Activated naive CD8-positive, alpha-beta T cell treated with anti-CD3 and anti-CD28 coated beads, Interleukin-2, amount 10 ng/mL, durations not matched to agents 7 days and 5 days (primary cell): ENCODE measurements at regions not wholly inside any gene's neighbourhood (a gene's known extent, or its start where the extent isn't known, plus 50 kb on each side); places are given as distances from the start of the nearest gene placed in this dataset.

ENCODE experiments used
- ATAC-seq: fragments of 150-1000 bp; cut with Tn5 transposase; one replicate; pipeline ENCODE4 v1.10.0; 2021; ENCODE audit warnings: low read depth, moderate library complexity
- POLR2A ChIA-PET: fragments of 350-600 bp; sonication (Branson Sonifier 250); formaldehyde crosslinking; loops from one replicate; lab custom pipeline; 2021; ENCODE audit warnings: antibody characterized with exemption; lab: Charles Lee
- DNase-seq: peaks from one replicate; pipeline ENCODE4 v3.0.0; 2021
- H3K27ac Mint-ChIP-seq: one replicate; pipeline ENCODE4 v1.8.0; 2022; ENCODE audit warnings: mild to moderate bottlenecking, mixed read lengths
- H3K27me3 Mint-ChIP-seq: one replicate; pipeline ENCODE4 v1.8.0; 2022; ENCODE audit warnings: mild to moderate bottlenecking, moderate library complexity, mixed read lengths
- H3K36me3 Mint-ChIP-seq: one replicate; pipeline ENCODE4 v1.8.0; 2021; ENCODE audit warnings: mild to moderate bottlenecking, mixed read lengths
- H3K4me1 Mint-ChIP-seq: one replicate; pipeline ENCODE4 v1.8.0; 2021; ENCODE audit warnings: mixed read lengths
- H3K4me3 Mint-ChIP-seq: one replicate; pipeline ENCODE4 v1.8.0; 2022; ENCODE audit warnings: mild to moderate bottlenecking, moderate library complexity, mixed read lengths
- H3K9me3 Mint-ChIP-seq: one replicate; pipeline ENCODE4 v1.8.0; 2021; ENCODE audit warnings: mixed read lengths

GRCh38 chr7:159246702-159247480 is 102.2 kb upstream of the VIPR2 start:
- Mint-ChIP-seq H3K36me3 (no peaks in the 10 kb centered on the region), H3K4me1 (no peaks in the 10 kb centered on the region), H3K9me3 (no peaks in the 10 kb centered on the region), H3K27ac (no peak overlapping the region), H3K4me3 (no peak overlapping the region), H3K27me3 (peaks cover 13% of the 10 kb centered on the region)
- DNase-seq (no peak), ATAC-seq (no peak)
- POLR2A ChIA-PET: no interaction called here

- Mint-ChIP-seq H3K9me3 (no peaks in the 10 kb centered on the region), H3K27me3 (peaks cover 22% of the 10 kb centered on the region), H3K4me1 (no peaks in the 10 kb centered on the region), H3K36me3 (no peaks in the 10 kb centered on the region), H3K4me3 (no peak overlapping the region), H3K27ac (no peak overlapping the region)
- DNase-seq: no peak
- POLR2A ChIA-PET: no interaction called here
- ATAC-seq: no peak
These were observed 96.3 kb upstream of the VIPR2 start for GRCh38 chr7:159240962-159241361.

- no peak for DNase-seq
- POLR2A ChIA-PET: no interaction called here
- Mint-ChIP-seq H3K27me3 (peaks cover 16% of the 10 kb centered on the region), H3K4me3 (no peak overlapping the region), H3K9me3 (no peaks in the 10 kb centered on the region), H3K4me1 (no peaks in the 10 kb centered on the region), H3K36me3 (no peaks in the 10 kb centered on the region), H3K27ac (no peak overlapping the region)
- no peak for ATAC-seq
These were observed 94.4 kb upstream of the VIPR2 start for GRCh38 chr7:159239028-159239427.

- Mint-ChIP-seq H3K27me3 (peaks cover 13% of the 10 kb centered on the region), H3K9me3 (no peaks in the 10 kb centered on the region), H3K4me3 (no peak overlapping the region), H3K36me3 (no peaks in the 10 kb centered on the region), H3K27ac (no peak overlapping the region), H3K4me1 (no peaks in the 10 kb centered on the region)
- ATAC-seq (no peak), DNase-seq (no peak)
- POLR2A ChIA-PET: no interaction called here
These were observed 93.9 kb upstream of the VIPR2 start for GRCh38 chr7:159238541-159238940.

GRCh38 chr7:159237022-159237653 is 92.5 kb upstream of the VIPR2 start:
- Mint-ChIP-seq H3K27me3 (peaks cover 13% of the 10 kb centered on the region), H3K9me3 (no peaks in the 10 kb centered on the region), H3K36me3 (no peaks in the 10 kb centered on the region), H3K4me1 (no peaks in the 10 kb centered on the region), H3K4me3 (no peak overlapping the region), H3K27ac (no peak overlapping the region)
- DNase-seq (no peak), ATAC-seq (no peak)
- POLR2A ChIA-PET: no interaction called here

- no peak overlapping the region for H3K27ac Mint-ChIP-seq
- H3K4me1 Mint-ChIP-seq: no peaks in the 10 kb centered on the region
- H3K4me3 Mint-ChIP-seq: no peak overlapping the region
- H3K9me3 Mint-ChIP-seq: no peaks in the 10 kb centered on the region
- no peaks in the 10 kb centered on the region for H3K36me3 Mint-ChIP-seq
- POLR2A ChIA-PET: no interaction called here
- no peak for DNase-seq
- no peaks in the 10 kb centered on the region for H3K27me3 Mint-ChIP-seq
- ATAC-seq: no peak
These were observed 86.3 kb upstream of the VIPR2 start for GRCh38 chr7:159231017-159231416.

GRCh38 chr7:159229683-159230475 is 85.2 kb upstream of the VIPR2 start:
- DNase-seq: no peak
- no peak for ATAC-seq
- H3K4me1 Mint-ChIP-seq: no peaks in the 10 kb centered on the region
- POLR2A ChIA-PET: no interaction called here
- H3K27me3 Mint-ChIP-seq: peaks cover 2% of the 10 kb centered on the region
- no peak overlapping the region for H3K27ac Mint-ChIP-seq
- no peak overlapping the region for H3K4me3 Mint-ChIP-seq
- no peaks in the 10 kb centered on the region for H3K36me3 Mint-ChIP-seq
- no peaks in the 10 kb centered on the region for H3K9me3 Mint-ChIP-seq

GRCh38 chr7:159227433-159227832 is 82.8 kb upstream of the VIPR2 start:
- peaks cover 7% of the 10 kb centered on the region for H3K27me3 Mint-ChIP-seq
- POLR2A ChIA-PET: no interaction called here
- no peak for ATAC-seq
- H3K36me3 Mint-ChIP-seq: no peaks in the 10 kb centered on the region
- H3K9me3 Mint-ChIP-seq: no peaks in the 10 kb centered on the region
- no peak overlapping the region for H3K27ac Mint-ChIP-seq
- no peak overlapping the region for H3K4me3 Mint-ChIP-seq
- H3K4me1 Mint-ChIP-seq: no peaks in the 10 kb centered on the region
- no peak for DNase-seq

- POLR2A ChIA-PET: no interaction called here
- no peak for ATAC-seq
- H3K27ac Mint-ChIP-seq: no peak overlapping the region
- H3K27me3 Mint-ChIP-seq: peaks cover 10% of the 10 kb centered on the region
- H3K4me1 Mint-ChIP-seq: no peaks in the 10 kb centered on the region
- no peaks in the 10 kb centered on the region for H3K36me3 Mint-ChIP-seq
- no peak for DNase-seq
- no peaks in the 10 kb centered on the region for H3K9me3 Mint-ChIP-seq
- no peak overlapping the region for H3K4me3 Mint-ChIP-seq
These were observed 81.5 kb upstream of the VIPR2 start for GRCh38 chr7:159226011-159226702.

GRCh38 chr7:159218607-159219006 is 73.9 kb upstream of the VIPR2 start:
- no peak for DNase-seq
- Mint-ChIP-seq H3K4me1 (no peaks in the 10 kb centered on the region), H3K27me3 (peaks cover 6% of the 10 kb centered on the region), H3K4me3 (no peak overlapping the region), H3K27ac (no peak overlapping the region), H3K9me3 (no peaks in the 10 kb centered on the region), H3K36me3 (no peaks in the 10 kb centered on the region)
- ATAC-seq: no peak
- POLR2A ChIA-PET: no interaction called here

GRCh38 chr7:159218170-159218569 is 73.5 kb upstream of the VIPR2 start:
- no peaks in the 10 kb centered on the region for H3K4me1 Mint-ChIP-seq
- POLR2A ChIA-PET: no interaction called here

GRCh38 chr7:159215076-159215475 is 70.4 kb upstream of the VIPR2 start:
- ATAC-seq: no peak
- Mint-ChIP-seq H3K9me3 (no peaks in the 10 kb centered on the region), H3K27me3 (peaks cover 2% of the 10 kb centered on the region), H3K4me3 (no peak overlapping the region), H3K4me1 (no peaks in the 10 kb centered on the region), H3K27ac (no peak overlapping the region), H3K36me3 (no peaks in the 10 kb centered on the region)
- POLR2A ChIA-PET: no interaction called here
- DNase-seq: no peak

More at GRCh38 chr7:159218170-159218569, 73.5 kb upstream of the VIPR2 start:
- DNase-seq: no peak
- ATAC-seq: no peak
- no peaks in the 10 kb centered on the region for H3K36me3 Mint-ChIP-seq
- peaks cover 6% of the 10 kb centered on the region for H3K27me3 Mint-ChIP-seq
- no peak overlapping the region for H3K4me3 Mint-ChIP-seq
- no peak overlapping the region for H3K27ac Mint-ChIP-seq
- H3K9me3 Mint-ChIP-seq: no peaks in the 10 kb centered on the region

GRCh38 chr7:159213253-159213652 is 68.6 kb upstream of the VIPR2 start:
- POLR2A ChIA-PET: no interaction called here
- no peaks in the 10 kb centered on the region for H3K9me3 Mint-ChIP-seq
- no peak overlapping the region for H3K4me3 Mint-ChIP-seq
- DNase-seq: no peak
- H3K36me3 Mint-ChIP-seq: no peaks in the 10 kb centered on the region
- ATAC-seq: no peak
- H3K4me1 Mint-ChIP-seq: no peaks in the 10 kb centered on the region
- peaks cover 2% of the 10 kb centered on the region for H3K27me3 Mint-ChIP-seq
- no peak overlapping the region for H3K27ac Mint-ChIP-seq
